IPS DF 19.7 (cell line): ENCODE measurements at regions not wholly inside any gene's neighbourhood (a gene's known extent, or its start where the extent isn't known, plus 50 kb on each side); places are given as distances from the start of the nearest gene placed in this dataset.
"Not testable (repeated sequence)": the region's sequence is repeated elsewhere in the genome, so short reads cannot be mapped to it uniquely, and the experiment has no call there.

Experiments
- DNase-seq: peaks from one replicate; pipeline ENCODE4 v3.0.0-alpha.2; 2013; ENCODE audit warnings: low read depth, low spot score

GRCh38 chrX:28408017-28408723, 179.1 kb upstream of the IL1RAPL1 start:
- DNase-seq, result no peak

DNA sequence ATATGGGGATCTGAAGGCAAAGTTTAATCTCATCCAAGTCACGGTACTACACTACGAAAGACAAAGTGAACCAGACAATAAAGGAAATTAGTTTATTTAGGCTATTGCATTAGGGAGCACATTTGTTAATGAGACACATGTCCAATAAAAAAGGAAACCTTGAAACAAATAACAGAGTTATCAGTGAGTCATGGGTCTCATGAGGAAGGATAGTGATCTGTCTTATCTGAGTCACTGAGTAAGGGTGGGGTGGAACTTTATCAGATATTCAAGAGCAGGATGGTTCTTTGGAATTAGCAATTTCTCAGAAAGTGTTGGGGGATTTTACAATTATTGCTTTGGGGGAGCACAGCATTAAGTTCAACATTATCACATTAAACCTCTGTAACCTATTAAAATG, 188.9 kb upstream of the IL1RAPL1 start:
- no peak for DNase-seq

- no peak for DNase-seq
Observed at GRCh38 chrX:28391528-28391927, 195.7 kb upstream of the IL1RAPL1 start.

GRCh38 chrX:28379103-28379502, 208.1 kb upstream of the IL1RAPL1 start:
- no peak for DNase-seq

DNA sequence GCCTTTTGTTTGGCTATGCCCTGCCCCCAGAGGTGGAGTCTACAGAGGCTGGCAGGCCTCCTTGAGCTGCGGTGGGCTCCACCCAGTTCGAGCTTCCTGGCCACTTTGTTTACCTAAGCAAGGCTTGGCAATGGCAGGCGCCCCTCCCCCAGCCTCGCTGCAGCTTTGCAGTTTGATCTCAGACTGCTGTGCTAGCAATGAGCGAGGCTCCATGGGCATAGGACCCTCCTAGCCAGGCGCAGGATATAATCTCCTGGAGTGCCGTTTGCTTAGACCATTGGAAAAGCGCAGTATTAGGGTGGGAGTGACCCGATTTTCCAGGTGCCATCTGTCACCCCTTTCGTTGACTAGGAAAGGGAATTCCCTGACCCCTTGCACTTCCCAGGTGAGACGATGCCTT, 219.6 kb upstream of the IL1RAPL1 start:
- DNase-seq, result not testable (repeated sequence)

DNA sequence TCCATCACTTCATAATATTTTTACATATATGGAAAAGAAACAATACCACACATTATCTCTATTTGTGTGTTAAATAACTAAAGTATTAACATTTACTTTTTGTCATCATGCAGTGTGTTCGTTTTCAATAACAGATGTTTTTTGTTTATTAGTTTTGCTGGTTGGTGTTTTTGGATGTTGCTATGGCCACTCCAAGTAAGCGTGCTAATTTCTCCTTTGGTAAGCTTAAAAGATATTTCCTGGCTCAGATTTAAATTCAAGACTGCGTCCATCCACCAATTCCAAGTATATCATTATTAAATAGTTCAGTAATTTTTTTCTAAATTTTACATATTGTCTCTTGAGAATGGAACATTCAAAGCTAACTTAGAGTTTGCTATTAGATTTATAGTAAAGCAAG, 235.4 kb upstream of the IL1RAPL1 start:
- DNase-seq, result no peak

DNA sequence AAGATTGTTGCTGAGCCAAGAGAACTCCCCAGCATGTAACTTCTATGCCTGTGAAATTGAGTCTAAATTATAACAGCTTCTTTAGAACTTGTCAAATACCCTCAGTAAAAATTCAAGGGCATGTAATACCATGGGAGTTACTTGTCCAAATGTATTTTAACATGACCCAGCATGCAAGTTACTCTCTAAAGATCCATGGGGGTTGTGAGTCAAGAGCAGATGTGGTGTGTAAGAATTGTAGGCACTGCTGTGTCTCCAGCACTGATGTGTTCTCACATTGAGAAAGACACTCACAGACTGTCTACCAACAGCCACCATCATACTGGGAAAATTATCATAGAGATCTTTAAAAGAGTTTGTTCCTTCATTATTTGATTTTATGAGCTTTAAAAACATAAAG, 237.4 kb upstream of the IL1RAPL1 start:
- DNase-seq, result no peak

DNA sequence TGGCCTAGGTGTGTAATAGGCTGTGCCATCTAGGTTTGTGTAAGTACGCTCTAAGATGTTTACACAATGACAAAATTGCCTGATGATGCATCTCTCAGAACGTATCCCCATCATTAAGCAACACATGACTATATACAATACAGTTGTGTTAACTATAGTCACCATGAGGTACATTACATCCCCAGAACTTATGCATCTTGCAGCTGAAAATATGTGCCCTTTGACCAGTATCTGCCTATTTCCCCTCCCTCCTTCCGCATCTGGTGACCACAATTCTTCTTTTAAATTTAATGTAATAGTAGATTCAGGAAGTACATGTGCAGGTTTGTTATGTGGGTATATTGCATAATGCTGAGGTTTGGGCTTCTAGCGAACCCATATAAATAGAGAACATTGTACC, 239.8 kb upstream of the IL1RAPL1 start:
- no peak for DNase-seq

- no peak for DNase-seq
Observed at GRCh38 chrX:28329156-28329555, 258.1 kb upstream of the IL1RAPL1 start.

- no peak for DNase-seq
Observed at GRCh38 chrX:28324321-28324721, 262.9 kb upstream of the IL1RAPL1 start.

DNA sequence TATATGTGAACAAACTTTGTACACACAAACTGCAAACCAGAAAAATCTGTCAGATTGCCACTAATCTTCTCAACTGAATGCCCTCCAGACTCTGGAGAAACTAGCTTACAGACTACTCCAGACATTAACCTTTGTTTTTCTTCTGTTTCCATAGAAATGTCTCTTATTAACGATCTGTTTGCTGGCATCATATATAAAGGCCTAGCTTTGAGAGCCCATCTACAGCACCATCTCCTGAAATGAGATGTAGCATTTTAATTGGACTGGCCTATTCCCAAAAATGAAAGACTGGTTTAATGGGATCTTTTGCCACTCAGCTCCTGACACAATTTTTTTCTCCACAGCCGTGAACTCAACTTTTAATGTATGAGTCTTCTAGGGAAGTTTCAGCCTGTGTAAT, 266.0 kb upstream of the IL1RAPL1 start:
- no peak for DNase-seq

- no peak for DNase-seq
Observed at GRCh38 chrX:28312965-28313364, 274.3 kb upstream of the IL1RAPL1 start.

GRCh38 chrX:28312259-28312658, 275.0 kb upstream of the IL1RAPL1 start:
- no peak for DNase-seq

- no peak for DNase-seq
Observed at GRCh38 chrX:28311466-28311865, 275.8 kb upstream of the IL1RAPL1 start.

DNA sequence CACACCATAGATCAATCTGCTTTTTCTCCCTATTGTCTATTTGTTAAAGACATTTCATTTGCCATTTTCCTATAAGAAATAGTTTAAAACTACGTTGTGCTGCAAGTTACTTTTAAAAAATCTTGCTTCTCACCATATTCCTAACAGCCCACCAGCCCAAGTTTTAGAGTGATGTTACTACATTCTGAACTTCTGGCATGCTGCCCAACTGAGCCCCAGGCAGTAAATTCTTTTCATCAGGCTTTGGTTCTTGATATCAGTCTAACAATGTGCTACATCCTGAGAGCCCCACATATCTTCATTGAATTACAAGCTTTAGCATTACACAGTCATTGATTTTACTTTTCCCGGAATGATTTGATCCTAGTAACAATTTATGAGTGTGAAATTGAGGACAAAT, 283.8 kb upstream of the IL1RAPL1 start:
- DNase-seq, result no peak

DNA sequence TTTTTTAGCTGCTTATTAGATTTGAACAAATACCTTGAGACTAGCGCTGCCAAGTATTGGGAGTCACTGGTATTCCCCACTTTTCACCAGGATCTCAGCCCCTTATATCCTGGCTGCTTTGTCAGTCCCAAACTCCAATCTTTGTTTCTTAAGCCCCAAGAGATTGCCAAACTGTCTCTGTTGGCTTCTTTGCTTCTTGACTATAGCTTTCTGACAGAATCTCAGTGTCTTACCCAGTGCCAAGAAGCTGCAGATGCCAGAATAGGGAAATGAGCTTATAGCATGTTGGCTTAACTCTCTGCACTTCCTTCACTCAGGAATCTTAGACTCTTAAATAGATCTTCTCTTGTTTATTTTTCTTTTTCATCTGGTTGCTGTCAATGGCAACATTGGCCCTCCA, 297.5 kb upstream of the DCAF8L1 start:
- DNase-seq, result no peak

- no peak for DNase-seq
Observed at GRCh38 chrX:28278251-28278650, 297.0 kb upstream of the DCAF8L1 start.

GRCh38 chrX:28273736-28274135, 292.5 kb upstream of the DCAF8L1 start:
- no peak for DNase-seq

DNA sequence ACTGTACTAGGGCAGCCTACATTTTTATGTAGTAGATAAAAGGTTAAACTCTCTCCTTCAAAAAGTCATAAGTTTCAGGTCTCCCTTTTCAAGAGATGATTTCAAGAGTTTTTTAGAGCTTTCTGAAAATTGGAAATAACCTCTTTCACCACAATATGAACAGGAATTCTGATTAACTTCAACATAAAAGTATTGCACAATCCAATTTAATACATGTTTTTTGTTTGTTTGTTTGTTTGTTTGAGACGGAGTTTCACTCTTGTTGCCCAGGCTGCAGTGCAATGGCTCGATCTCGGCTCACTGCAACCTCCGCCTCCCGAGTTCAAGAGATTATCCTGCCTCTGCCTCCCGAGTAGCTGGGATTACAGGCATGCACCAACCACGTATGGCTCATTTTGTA, 265.4 kb upstream of the DCAF8L1 start:
- DNase-seq, result no peak

GRCh38 chrX:28229217-28229616, 248.0 kb upstream of the DCAF8L1 start:
- DNase-seq, result no peak

- DNase-seq, result no peak
Observed at GRCh38 chrX:28225513-28225912, 244.3 kb upstream of the DCAF8L1 start.

DNA sequence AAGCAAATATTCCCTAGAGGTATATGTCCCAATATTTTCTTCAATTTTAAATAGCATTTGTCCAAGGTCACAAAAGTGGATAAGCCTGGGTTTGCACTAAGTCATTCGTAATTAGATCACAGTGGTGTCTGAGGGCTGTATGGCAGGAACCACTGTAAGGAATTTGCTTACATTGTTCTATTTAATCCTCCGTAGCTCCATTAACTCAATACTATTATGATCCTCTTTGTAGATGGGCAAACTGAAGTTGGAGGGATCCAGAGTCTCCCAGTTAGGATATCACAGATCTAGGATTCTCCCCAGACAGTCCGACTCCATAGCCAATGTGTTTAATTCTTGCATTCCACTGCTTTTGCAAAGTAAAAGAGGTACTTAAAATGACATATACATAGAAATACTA, 242.7 kb upstream of the DCAF8L1 start:
- no peak for DNase-seq

- no peak for DNase-seq
Observed at GRCh38 chrX:28223469-28223868, 242.2 kb upstream of the DCAF8L1 start.

GRCh38 chrX:28205905-28206304, 224.7 kb upstream of the DCAF8L1 start:
- DNase-seq, result no peak
